ENCODE measurements at regions not wholly inside any gene's neighbourhood (a gene's known extent, or its start where the extent isn't known, plus 50 kb on each side); places are given as distances from the start of the nearest gene placed in this dataset.

DNA sequence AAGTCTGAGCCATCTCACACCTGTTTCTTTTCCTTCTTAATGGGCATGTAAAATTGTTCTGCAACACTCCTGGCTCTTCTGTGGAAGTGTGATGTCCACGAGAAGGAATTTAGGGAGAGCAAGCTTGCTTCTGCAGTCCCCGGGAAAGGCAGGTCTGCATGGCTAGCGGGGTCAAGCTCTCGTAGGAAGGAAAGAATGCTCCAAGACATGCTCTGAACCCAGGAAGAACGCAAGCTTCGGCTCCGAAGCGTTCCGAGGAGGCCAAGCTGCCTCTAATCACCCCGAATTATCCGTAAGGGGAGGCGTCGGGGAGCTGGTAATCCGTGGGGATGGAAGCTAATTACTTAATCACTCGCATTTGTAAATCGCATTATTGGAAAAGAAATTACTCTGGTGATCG, 177.7 kb downstream of the CRLF2 start:
- no peak overlapping the region for H3K27ac Mint-ChIP-seq
- H3K27ac ChIP-seq (ENCODE audit: low read depth), result no peak overlapping the region
- peaks cover 4% of the 10 kb centered on the region for H3K27me3 Mint-ChIP-seq (ENCODE audit: insufficient read depth, low read depth, poor library complexity)
- H3K79me2 ChIP-seq (replicated peaks; ENCODE audit: insufficient read depth), result no peaks in the 10 kb centered on the region
- H3K4me2 ChIP-seq, result no peak overlapping the region
- TF ChIP-seq EZH2phosphoT487 (IDR thresholded peaks at IDR 0.05; ENCODE audit: unreplicated experiment), result no peak
- TF ChIP-seq CREB1 (CRISPR knock-in tag; IDR thresholded peaks at IDR 0.05; ENCODE audit: low read depth), result no peak
- TF ChIP-seq, protein P1, sequence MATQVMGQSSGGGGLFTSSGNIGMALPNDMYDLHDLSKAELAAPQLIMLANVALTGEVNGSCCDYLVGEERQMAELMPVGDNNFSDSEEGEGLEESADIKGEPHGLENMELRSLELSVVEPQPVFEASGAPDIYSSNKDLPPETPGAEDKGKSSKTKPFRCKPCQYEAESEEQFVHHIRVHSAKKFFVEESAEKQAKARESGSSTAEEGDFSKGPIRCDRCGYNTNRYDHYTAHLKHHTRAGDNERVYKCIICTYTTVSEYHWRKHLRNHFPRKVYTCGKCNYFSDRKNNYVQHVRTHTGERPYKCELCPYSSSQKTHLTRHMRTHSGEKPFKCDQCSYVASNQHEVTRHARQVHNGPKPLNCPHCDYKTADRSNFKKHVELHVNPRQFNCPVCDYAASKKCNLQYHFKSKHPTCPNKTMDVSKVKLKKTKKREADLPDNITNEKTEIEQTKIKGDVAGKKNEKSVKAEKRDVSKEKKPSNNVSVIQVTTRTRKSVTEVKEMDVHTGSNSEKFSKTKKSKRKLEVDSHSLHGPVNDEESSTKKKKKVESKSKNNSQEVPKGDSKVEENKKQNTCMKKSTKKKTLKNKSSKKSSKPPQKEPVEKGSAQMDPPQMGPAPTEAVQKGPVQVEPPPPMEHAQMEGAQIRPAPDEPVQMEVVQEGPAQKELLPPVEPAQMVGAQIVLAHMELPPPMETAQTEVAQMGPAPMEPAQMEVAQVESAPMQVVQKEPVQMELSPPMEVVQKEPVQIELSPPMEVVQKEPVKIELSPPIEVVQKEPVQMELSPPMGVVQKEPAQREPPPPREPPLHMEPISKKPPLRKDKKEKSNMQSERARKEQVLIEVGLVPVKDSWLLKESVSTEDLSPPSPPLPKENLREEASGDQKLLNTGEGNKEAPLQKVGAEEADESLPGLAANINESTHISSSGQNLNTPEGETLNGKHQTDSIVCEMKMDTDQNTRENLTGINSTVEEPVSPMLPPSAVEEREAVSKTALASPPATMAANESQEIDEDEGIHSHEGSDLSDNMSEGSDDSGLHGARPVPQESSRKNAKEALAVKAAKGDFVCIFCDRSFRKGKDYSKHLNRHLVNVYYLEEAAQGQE (IDR thresholded peaks at IDR 0.05; ENCODE audit: unreplicated experiment), result no peak
- TF ChIP-seq STAT1 (IDR thresholded peaks at IDR 0.05; ENCODE audit: unreplicated experiment), result no peak
- TF ChIP-seq POLR2AphosphoS5 (IDR thresholded peaks at IDR 0.05; ENCODE audit: low read depth), result no peak
- TF ChIP-seq ETS1 (IDR thresholded peaks at IDR 0.05), result no peak
- TF ChIP-seq, protein P2, sequence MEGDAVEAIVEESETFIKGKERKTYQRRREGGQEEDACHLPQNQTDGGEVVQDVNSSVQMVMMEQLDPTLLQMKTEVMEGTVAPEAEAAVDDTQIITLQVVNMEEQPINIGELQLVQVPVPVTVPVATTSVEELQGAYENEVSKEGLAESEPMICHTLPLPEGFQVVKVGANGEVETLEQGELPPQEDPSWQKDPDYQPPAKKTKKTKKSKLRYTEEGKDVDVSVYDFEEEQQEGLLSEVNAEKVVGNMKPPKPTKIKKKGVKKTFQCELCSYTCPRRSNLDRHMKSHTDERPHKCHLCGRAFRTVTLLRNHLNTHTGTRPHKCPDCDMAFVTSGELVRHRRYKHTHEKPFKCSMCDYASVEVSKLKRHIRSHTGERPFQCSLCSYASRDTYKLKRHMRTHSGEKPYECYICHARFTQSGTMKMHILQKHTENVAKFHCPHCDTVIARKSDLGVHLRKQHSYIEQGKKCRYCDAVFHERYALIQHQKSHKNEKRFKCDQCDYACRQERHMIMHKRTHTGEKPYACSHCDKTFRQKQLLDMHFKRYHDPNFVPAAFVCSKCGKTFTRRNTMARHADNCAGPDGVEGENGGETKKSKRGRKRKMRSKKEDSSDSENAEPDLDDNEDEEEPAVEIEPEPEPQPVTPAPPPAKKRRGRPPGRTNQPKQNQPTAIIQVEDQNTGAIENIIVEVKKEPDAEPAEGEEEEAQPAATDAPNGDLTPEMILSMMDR (conservative IDR thresholded peaks at IDR 0.05; ENCODE audit: low read depth in 2 of 2), result no peak
- no peak for TF ChIP-seq NANOG (IDR thresholded peaks at IDR 0.05; ENCODE audit: borderline replicate concordance)
- TF ChIP-seq, protein P3, sequence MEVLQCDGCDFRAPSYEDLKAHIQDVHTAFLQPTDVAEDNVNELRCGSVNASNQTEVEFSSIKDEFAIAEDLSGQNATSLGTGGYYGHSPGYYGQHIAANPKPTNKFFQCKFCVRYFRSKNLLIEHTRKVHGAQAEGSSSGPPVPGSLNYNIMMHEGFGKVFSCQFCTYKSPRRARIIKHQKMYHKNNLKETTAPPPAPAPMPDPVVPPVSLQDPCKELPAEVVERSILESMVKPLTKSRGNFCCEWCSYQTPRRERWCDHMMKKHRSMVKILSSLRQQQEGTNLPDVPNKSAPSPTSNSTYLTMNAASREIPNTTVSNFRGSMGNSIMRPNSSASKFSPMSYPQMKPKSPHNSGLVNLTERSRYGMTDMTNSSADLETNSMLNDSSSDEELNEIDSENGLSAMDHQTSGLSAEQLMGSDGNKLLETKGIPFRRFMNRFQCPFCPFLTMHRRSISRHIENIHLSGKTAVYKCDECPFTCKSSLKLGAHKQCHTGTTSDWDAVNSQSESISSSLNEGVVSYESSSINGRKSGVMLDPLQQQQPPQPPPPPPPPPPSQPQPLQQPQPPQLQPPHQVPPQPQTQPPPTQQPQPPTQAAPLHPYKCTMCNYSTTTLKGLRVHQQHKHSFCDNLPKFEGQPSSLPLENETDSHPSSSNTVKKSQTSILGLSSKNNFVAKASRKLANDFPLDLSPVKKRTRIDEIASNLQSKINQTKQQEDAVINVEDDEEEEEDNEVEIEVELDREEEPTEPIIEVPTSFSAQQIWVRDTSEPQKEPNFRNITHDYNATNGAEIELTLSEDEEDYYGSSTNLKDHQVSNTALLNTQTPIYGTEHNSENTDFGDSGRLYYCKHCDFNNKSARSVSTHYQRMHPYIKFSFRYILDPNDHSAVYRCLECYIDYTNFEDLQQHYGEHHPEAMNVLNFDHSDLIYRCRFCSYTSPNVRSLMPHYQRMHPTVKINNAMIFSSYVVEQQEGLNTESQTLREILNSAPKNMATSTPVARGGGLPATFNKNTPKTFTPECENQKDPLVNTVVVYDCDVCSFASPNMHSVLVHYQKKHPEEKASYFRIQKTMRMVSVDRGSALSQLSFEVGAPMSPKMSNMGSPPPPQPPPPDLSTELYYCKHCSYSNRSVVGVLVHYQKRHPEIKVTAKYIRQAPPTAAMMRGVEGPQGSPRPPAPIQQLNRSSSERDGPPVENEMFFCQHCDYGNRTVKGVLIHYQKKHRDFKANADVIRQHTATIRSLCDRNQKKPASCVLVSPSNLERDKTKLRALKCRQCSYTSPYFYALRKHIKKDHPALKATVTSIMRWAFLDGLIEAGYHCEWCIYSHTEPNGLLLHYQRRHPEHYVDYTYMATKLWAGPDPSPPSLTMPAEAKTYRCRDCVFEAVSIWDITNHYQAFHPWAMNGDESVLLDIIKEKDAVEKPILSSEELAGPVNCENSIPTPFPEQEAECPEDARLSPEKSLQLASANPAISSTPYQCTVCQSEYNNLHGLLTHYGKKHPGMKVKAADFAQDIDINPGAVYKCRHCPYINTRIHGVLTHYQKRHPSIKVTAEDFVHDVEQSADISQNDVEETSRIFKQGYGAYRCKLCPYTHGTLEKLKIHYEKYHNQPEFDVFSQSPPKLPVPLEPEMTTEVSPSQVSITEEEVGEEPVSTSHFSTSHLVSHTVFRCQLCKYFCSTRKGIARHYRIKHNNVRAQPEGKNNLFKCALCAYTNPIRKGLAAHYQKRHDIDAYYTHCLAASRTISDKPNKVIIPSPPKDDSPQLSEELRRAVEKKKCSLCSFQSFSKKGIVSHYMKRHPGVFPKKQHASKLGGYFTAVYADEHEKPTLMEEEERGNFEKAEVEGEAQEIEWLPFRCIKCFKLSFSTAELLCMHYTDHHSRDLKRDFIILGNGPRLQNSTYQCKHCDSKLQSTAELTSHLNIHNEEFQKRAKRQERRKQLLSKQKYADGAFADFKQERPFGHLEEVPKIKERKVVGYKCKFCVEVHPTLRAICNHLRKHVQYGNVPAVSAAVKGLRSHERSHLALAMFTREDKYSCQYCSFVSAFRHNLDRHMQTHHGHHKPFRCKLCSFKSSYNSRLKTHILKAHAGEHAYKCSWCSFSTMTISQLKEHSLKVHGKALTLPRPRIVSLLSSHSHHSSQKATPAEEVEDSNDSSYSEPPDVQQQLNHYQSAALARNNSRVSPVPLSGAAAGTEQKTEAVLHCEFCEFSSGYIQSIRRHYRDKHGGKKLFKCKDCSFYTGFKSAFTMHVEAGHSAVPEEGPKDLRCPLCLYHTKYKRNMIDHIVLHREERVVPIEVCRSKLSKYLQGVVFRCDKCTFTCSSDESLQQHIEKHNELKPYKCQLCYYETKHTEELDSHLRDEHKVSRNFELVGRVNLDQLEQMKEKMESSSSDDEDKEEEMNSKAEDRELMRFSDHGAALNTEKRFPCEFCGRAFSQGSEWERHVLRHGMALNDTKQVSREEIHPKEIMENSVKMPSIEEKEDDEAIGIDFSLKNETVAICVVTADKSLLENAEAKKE (CRISPR knock-in tag; IDR thresholded peaks at IDR 0.05), result no peak
- no peak for TF ChIP-seq JUNB (IDR thresholded peaks at IDR 0.05; ENCODE audit: unreplicated experiment)
- no peaks in the 10 kb centered on the region for H3K4me1 Mint-ChIP-seq
- H3K4me3 ChIP-seq, result no peak overlapping the region
- H3K9me3 Mint-ChIP-seq, result peaks cover 69% of the 10 kb centered on the region
- H3K27me3 ChIP-seq (ENCODE audit: insufficient read depth), result no peaks in the 10 kb centered on the region
- no peaks in the 10 kb centered on the region for H3K4me1 ChIP-seq (ENCODE audit: insufficient read depth)
- H3K36me3 ChIP-seq (ENCODE audit: insufficient read depth), result no peaks in the 10 kb centered on the region
- no peak overlapping the region for H3K4me3 Mint-ChIP-seq
- ATAC-seq, result no peak
- no peak overlapping the region for H2AFZ ChIP-seq
- H3F3A ChIP-seq (replicated peaks; ENCODE audit: low read depth), result no peaks in the 10 kb centered on the region
- no peak for DNase-seq (ENCODE audit: low spot score)
- peaks cover 3% of the 10 kb centered on the region for H3K9me2 ChIP-seq (ENCODE audit: insufficient read depth)
- peaks cover 39% of the 10 kb centered on the region for H3K36me3 Mint-ChIP-seq (ENCODE audit: low read depth)
- no peaks in the 10 kb centered on the region for H4K20me1 ChIP-seq (replicated peaks; ENCODE audit: insufficient read depth)

All from GM23338 (cell line).